GM12874 (cell line): ENCODE measurements at regions not wholly inside any gene's neighbourhood (a gene's known extent, or its start where the extent isn't known, plus 50 kb on each side); places are given as distances from the start of the nearest gene placed in this dataset.

Experiments used
- CTCF ChIP-seq: IDR thresholded peaks from 2 replicates; pipeline ENCODE4 v1.5.1; 2011; ENCODE audit warnings: low read depth, mild to moderate bottlenecking, control low read depth, low read length, moderate library complexity; ENCODE audit not compliant: insufficient read depth

- no peak for TF ChIP-seq CTCF
Measured at GRCh38 chr13:103694033-103694432, 627.8 kb upstream of the SLC10A2 start.

GRCh38 chr13:103692442-103692841 is 626.2 kb upstream of the SLC10A2 start:
- TF ChIP-seq CTCF: no peak

DNA sequence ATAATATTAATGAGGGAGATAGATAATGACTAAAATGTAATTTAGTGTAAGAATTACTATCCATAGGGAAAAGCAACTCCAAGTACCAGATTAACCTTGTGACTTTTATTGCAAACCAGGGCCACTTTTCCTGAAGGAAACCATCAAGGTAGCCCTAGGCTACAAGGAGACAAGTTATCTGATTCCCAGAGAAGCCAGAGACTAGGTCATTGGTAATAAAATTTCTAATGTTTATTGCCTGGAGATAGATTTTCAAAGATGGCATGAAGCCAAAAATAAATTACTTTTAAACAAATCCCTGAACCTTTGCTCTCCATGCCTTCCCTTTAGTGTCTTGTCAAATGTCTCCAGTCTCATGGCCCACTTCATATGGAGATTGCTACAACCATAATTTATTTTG is 610.1 kb upstream of the SLC10A2 start:
- no peak for TF ChIP-seq CTCF

DNA sequence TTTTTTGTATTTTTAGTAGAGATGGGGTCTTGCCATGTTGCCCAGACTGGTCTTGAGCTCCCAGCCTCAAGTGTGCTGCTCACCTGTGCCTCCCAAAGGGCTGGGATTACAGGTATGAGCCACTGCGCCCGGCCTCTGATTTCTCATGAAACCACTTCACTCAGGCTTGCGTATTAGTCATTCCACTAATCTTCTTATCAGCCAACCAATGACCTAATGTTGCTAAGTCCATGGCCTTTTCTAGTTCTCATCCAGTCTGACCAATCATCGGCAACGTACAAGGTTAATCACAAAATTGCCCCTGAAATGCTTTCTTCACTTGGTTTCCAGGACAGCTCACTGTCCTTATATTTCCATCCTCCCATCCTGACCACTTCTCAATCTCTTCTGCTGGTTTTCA is 605.3 kb upstream of the SLC10A2 start:
- no peak for TF ChIP-seq CTCF

GRCh38 chr13:103663996-103664395 is 597.8 kb upstream of the SLC10A2 start:
- no peak for TF ChIP-seq CTCF

DNA sequence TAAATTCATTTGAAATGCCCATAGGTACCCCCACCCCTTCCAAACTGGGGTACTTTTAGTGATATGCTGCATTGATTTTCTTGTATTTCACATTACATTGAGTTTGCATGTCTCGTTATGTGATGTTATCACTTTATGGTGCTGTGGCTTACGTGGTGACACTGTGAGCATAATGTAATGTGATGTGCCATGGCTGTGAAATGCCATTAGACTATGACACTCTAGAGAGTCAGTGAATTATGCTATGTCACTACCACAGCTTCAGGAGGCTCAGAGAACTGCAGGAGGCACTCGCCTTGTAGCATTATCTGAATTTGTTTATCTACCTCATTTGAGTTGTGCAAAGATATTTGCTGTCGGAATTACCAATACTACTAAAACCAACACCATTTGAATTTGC is 590.1 kb upstream of the SLC10A2 start:
- no peak for TF ChIP-seq CTCF

DNA sequence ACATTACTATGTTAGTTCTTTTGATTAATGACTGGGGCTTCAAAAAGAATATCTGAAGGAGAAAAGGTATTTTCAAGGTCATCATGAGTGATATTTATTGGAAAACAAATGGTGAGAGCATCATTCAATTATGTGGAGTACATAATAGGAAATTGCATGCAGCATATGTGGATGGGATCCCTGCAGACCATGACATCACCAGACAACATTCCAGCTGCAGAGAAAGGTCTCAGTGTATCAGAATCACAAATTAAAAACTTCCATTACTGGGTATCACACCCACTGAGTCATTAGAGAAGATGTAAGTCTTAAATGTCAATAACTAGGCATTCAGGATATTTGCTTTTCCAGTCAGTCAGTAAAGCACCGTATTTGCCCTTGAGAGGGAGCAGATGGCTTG is 574.4 kb upstream of the SLC10A2 start:
- TF ChIP-seq CTCF: no peak

GRCh38 chr13:103639326-103639725 is 573.1 kb upstream of the SLC10A2 start:
- TF ChIP-seq CTCF: no peak
